MM.1S (cell line): ENCODE measurements at regions not wholly inside any gene's neighbourhood (a gene's known extent, or its start where the extent isn't known, plus 50 kb on each side); places are given as distances from the start of the nearest gene placed in this dataset.

Experiments
- EZH2 ChIP-seq: fragments of 300-600 bp; sonication (generic); optimal IDR thresholded peaks from 2 replicates; pipeline ENCODE3; 2017; ENCODE audit warnings: low read depth, mild to moderate bottlenecking, antibody characterized with exemption, low read length, mixed read lengths
- EZH2phosphoT487 ChIP-seq: fragments of 300-600 bp; sonication (generic); IDR thresholded peaks from 2 replicates; pipeline ENCODE4 v1.6.1; 2018; ENCODE audit warnings: antibody characterized with exemption, low read length
- TF ChIP-seq, protein P1 (sequence below): fragments of 300-600 bp; sonication (generic); IDR thresholded peaks from 2 replicates; pipeline ENCODE4 v1.5.1; 2016; ENCODE audit warnings: antibody characterized with exemption, low read length, mixed read lengths

DNA sequence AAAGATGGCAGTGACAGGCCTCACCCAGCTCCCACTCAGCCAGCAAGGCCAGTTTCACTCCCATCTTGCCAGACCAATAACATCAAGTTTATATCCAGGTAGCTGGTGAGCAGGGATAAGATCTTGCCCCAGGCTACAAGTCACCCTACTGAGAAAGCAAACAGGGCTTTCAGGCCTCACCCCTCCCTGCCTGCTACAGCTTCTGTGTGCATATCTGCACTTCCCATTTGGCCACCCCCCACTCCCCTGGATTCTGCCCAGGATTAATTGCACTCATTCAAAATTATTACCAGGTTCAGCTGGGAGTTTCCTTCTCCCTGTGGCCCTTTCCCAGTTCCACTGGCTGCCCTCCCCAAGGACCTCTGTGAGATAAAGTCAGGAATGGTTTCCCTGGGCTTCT, 352.1 kb downstream of the TBX15 start:
- TF ChIP-seq, protein P1, sequence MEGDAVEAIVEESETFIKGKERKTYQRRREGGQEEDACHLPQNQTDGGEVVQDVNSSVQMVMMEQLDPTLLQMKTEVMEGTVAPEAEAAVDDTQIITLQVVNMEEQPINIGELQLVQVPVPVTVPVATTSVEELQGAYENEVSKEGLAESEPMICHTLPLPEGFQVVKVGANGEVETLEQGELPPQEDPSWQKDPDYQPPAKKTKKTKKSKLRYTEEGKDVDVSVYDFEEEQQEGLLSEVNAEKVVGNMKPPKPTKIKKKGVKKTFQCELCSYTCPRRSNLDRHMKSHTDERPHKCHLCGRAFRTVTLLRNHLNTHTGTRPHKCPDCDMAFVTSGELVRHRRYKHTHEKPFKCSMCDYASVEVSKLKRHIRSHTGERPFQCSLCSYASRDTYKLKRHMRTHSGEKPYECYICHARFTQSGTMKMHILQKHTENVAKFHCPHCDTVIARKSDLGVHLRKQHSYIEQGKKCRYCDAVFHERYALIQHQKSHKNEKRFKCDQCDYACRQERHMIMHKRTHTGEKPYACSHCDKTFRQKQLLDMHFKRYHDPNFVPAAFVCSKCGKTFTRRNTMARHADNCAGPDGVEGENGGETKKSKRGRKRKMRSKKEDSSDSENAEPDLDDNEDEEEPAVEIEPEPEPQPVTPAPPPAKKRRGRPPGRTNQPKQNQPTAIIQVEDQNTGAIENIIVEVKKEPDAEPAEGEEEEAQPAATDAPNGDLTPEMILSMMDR, result no peak
- no peak for TF ChIP-seq EZH2
- no peak for TF ChIP-seq EZH2phosphoT487
